Cardiac fibroblast (primary cell): ENCODE measurements at regions not wholly inside any gene's neighbourhood (a gene's known extent, or its start where the extent isn't known, plus 50 kb on each side); places are given as distances from the start of the nearest gene placed in this dataset.
"Not testable (repeated sequence)": the region's sequence is repeated elsewhere in the genome, so short reads cannot be mapped to it uniquely, and the experiment has no call there.

Experiments used
- DNase-seq, 2 donors: peaks; one replicate each; pipeline versions ENCODE4 v3.0.0 to v3.0.0-alpha.2; 2010; ENCODE audit warnings: low read depth in 2 of 2
- H3K4me3 ChIP-seq, 2 donors: replicated peaks in 1 of 2; 1 replicate in 1 of 2; 2 replicates in 1 of 2; pipeline ENCODE4 v1.5.1; 2011; ENCODE audit warnings: low read depth in 2 of 2, low read length in 2 of 2, mild to moderate bottlenecking in 2 of 2, moderate library complexity in 1 of 2
- TF ChIP-seq, protein P1 (sequence below): IDR thresholded peaks from one replicate; pipeline ENCODE4 v1.5.1; 2011; ENCODE audit warnings: low read depth, mild to moderate bottlenecking, low read length, inconsistent platforms

DNA sequence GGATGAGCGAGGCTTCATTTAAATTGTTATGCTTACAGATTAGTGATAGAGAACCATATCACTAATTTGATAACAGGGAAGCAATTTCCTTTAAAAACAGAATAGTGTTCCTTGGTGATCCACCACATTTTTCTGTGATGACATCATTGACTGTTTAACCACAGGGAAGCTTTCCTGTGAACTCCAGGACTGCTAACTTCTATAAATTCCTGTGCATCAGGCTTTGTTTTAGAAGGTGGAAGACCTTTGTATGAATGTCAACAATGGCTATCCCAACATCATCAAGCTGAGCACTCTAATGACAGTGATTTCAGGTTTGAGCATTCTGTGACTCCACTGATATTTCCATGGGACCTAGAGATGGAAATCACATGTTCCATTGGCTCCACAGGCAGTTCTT is 177.1 kb downstream of the RMST start:
- H3K4me3 ChIP-seq: no peak overlapping the region
- TF ChIP-seq, protein P1, sequence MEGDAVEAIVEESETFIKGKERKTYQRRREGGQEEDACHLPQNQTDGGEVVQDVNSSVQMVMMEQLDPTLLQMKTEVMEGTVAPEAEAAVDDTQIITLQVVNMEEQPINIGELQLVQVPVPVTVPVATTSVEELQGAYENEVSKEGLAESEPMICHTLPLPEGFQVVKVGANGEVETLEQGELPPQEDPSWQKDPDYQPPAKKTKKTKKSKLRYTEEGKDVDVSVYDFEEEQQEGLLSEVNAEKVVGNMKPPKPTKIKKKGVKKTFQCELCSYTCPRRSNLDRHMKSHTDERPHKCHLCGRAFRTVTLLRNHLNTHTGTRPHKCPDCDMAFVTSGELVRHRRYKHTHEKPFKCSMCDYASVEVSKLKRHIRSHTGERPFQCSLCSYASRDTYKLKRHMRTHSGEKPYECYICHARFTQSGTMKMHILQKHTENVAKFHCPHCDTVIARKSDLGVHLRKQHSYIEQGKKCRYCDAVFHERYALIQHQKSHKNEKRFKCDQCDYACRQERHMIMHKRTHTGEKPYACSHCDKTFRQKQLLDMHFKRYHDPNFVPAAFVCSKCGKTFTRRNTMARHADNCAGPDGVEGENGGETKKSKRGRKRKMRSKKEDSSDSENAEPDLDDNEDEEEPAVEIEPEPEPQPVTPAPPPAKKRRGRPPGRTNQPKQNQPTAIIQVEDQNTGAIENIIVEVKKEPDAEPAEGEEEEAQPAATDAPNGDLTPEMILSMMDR: no peak
- no peak for DNase-seq

DNA sequence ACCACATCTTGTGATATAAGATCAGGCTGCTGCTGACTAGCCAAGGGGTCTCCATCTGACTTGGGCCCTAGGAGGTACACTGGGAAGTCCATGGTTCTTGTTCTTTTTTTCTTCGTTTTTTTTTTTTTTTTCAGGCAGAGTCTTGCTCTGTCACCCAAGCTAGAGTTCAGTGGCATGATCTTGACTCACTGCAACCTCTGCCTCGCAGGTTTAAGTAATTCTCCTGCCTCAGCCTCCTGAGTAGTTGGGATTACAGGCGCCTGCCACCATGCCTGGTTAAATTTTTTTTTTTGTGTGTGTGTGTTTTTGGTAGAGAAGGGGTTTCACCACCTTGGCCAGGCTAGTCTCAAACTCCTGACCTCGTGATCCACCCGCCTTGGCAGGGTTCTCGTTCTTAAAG is 178.2 kb downstream of the RMST start:
- H3K4me3 ChIP-seq: no peak overlapping the region
- no peak for DNase-seq
- TF ChIP-seq, protein P1: no peak

DNA sequence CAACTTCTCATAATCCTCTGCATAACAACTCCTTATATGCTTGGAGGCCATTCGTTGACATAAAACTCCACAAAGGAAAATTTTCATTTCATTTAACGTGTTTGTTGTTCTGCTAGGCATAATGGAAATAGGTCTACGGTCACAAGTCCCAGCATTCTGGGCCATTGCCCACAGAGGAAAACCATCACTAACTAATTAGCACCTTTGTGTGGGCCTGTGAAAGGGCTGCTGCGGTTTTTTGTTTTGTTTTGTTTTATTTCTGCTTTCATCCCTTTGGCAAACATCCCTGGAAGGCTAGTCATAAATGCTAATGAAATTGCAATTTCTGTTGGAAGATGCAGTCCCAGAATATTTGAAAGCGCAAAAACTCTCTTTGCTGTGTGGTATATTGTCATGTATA is 180.3 kb downstream of the RMST start:
- TF ChIP-seq, protein P1: no peak
- DNase-seq: no peak
- H3K4me3 ChIP-seq: no peak overlapping the region

DNA sequence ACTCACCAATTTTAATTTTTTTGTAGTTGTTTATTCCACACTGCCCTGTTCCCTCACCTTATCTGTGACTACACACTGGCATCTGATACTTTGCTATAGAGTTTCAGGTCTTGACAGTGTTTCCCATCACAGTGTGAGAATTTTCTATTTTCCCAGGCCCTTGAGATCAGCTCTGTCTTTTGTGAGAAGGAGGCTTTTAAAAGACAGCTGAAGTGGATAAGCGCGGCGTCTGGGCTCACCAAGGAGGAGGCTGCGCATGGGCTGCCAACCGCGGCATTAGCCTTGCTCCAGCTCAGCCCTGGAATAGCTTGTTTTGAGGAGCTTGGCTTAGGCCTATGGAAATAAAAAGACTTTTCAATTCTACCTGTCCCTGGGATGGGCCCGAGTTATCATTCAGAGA is 181.3 kb downstream of the RMST start:
- DNase-seq: no peak
- TF ChIP-seq, protein P1: no peak
- no peak overlapping the region for H3K4me3 ChIP-seq

DNA sequence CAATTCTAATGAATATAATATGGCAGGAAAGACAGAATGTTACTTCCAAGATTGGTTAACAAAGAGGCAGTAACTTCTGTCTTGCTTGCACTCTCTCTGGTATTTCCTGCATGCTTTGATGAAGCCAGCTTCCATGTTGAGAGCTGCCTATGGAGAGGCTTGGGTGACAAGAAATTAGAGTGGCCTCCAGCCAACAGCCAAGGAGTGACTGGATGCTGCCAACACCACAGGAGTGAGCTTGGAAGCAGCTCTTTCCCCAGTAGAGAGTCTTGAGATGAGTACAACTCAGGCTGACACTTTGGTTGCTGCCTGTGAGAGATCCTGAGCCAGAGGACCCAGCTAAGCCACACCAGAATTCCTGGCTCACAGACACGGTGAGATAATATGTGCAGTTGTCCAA is 183.1 kb downstream of the RMST start:
- no peak overlapping the region for H3K4me3 ChIP-seq
- no peak for DNase-seq
- TF ChIP-seq, protein P1: no peak

DNA sequence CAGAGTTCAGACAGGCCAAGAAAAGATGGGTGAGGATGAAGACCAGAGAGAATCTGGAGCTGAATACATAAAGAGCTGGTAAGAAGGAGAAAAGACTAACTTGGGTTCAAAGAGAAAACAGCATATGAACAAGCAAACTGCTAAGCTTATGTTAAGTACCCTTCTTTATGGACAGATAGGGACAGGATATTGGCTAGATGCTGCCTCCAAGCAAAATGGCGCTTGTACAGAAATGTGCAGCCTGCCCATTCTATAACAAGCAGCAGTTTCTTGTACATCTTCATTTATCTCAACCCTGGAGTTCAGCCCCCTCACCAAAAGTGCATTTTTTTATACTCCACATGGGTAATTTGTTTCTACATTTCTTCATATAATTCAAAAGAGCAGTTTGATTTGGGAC is 184.5 kb downstream of the RMST start:
- no peak for DNase-seq
- TF ChIP-seq, protein P1: no peak
- H3K4me3 ChIP-seq: no peak overlapping the region

DNA sequence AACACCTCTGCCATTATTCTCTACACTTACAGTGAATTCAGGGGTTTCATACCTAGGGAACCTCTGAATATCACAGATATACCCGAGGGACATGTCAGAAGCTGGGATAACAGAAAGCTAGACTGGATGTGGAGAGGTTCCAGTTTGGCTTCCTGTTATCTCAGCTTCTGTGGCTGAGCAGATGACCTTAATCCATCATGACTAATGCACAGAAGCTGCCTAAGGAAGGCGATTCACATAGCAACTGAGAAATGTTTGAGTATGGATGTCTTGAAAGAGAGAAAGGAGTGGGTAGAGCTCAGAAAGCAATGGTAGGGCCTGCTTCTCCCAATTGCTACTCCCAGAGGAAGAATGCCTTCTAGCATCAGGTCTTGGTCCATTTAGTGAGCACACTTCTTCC is 187.6 kb downstream of the RMST start:
- DNase-seq: no peak
- H3K4me3 ChIP-seq: no peak overlapping the region
- TF ChIP-seq, protein P1: no peak

DNA sequence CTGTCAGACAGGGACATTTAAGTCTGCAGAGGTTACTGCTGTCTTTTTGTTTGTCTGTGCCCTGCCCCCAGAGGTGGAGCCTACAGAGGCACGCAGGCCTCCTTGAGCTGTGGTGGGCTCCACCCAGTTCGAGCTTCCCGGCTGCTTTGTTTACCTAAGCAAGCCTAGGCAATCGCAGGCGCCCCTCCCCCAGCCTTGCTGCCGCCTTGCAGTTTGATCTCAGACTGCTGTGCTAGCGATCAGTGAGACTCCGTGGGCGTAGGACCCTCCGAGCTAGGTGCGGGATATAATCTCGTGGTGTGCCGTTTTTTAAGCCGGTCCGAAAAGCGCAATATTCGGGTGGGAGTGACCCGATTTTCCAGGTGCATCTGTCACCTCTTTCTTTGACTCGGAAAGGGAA is 193.9 kb downstream of the RMST start:
- not testable (repeated sequence) for H3K4me3 ChIP-seq, DNase-seq
